H1 (cell line): ENCODE measurements at regions not wholly inside any gene's neighbourhood (a gene's known extent, or its start where the extent isn't known, plus 50 kb on each side); places are given as distances from the start of the nearest gene placed in this dataset.

Experiments
- CEBPB ChIP-seq: IDR thresholded peaks from 2 replicates; pipeline ENCODE4 v1.6.1; 2012; ENCODE audit warnings: low read depth, low read length
- EZH2 ChIP-seq: fragments of 200-600 bp; sonication (generic); IDR thresholded peaks from 2 replicates; pipeline ENCODE4 v1.7.1; 2012; ENCODE audit warnings: low read depth, mild to moderate bottlenecking, moderate library complexity, low read length, inconsistent platforms; ENCODE audit not compliant: severe bottlenecking
- POLR2A ChIP-seq, 2 experiments: IDR thresholded peaks; 1 replicate in 1 of 2; 2 replicates in 1 of 2; pipeline ENCODE4 v1.6.1; 2011; ENCODE audit warnings: low read depth in 2 of 2, low read length in 2 of 2, mild to moderate bottlenecking in 2 of 2; ENCODE audit errors: control extremely low read depth in 1 of 2
- POU5F1 ChIP-seq: IDR thresholded peaks from 2 replicates; pipeline ENCODE4 v1.6.1; 2011; ENCODE audit warnings: low read depth, mild to moderate bottlenecking, low read length, moderate library complexity
- RAD21 ChIP-seq, 2 experiments: IDR thresholded peaks in 1 of 2; conservative IDR thresholded peaks in 1 of 2; 2 replicates each; pipeline ENCODE4 v1.6.1; 2011; ENCODE audit warnings: low read depth in 2 of 2, low read length in 2 of 2, improper control_type of control experiment in 1 of 2, inconsistent platforms in 1 of 2, mild to moderate bottlenecking in 1 of 2, moderate library complexity in 1 of 2
- SP2 ChIP-seq: IDR thresholded peaks from 2 replicates; pipeline ENCODE4 v1.6.1; 2012; ENCODE audit warnings: mild to moderate bottlenecking, low read length, inconsistent platforms
- TCF12 ChIP-seq: IDR thresholded peaks from 2 replicates; pipeline ENCODE4 v1.6.1; 2011; ENCODE audit warnings: low read depth, mild to moderate bottlenecking, low read length
- YY1 ChIP-seq: IDR thresholded peaks from 2 replicates; pipeline ENCODE4 v1.6.1; 2011; ENCODE audit warnings: low read depth, mild to moderate bottlenecking, low read length
- ZNF274 ChIP-seq: IDR thresholded peaks from 2 replicates; pipeline ENCODE4 v1.7.0; 2012; ENCODE audit warnings: low read length, borderline replicate concordance; ENCODE audit errors: extremely low read depth
- TF ChIP-seq, protein P1 (sequence below), 3 experiments: IDR thresholded peaks; 1 replicate in 2 of 3; 2 replicates in 1 of 3; pipeline versions ENCODE4 v1.5.1 to v1.6.1; 2011; ENCODE audit warnings: low read length in 3 of 3, mild to moderate bottlenecking in 3 of 3, inconsistent platforms in 2 of 3, low read depth in 1 of 3, moderate library complexity in 1 of 3; ENCODE audit not compliant: insufficient read depth in 1 of 3; ENCODE audit errors: control extremely low read depth in 1 of 3
- TF ChIP-seq, protein P2 (sequence below): IDR thresholded peaks from 2 replicates; pipeline ENCODE4 v1.6.1; 2012; ENCODE audit warnings: low read length, inconsistent platforms
- TF ChIP-seq, protein P3 (sequence below): IDR thresholded peaks from 2 replicates; pipeline ENCODE4 v1.6.1; 2012; ENCODE audit warnings: inconsistent platforms

DNA sequence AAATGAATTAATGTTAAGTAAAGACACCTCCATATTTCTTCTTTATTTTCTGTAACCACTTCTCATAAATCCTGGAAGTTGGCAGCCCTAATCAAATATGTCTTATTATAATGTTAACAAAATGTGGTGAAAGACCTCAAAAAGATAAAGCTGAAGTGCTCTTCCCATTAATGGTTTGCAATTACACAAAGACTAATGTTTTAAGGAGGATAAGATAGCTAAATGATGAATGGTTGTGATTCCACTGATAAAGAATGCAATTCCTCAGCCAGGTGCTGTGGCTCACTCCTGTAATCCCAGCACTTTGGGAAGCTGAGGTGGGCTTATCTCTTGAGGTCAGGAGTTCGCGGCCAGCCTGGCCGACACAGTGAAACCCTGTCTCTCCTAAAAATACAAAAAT, 125.8 kb upstream of the SNX2 start:
- TF ChIP-seq EZH2 (no peak), POLR2A (IDR thresholded peaks at IDR 0.05; ENCODE audit: control extremely low read depth in 1 of 2, low read depth in 2 of 2, low read length in 2 of 2) (no peak), RAD21 (IDR thresholded peaks at IDR 0.05 in 1 of 2, conservative IDR thresholded peaks at IDR 0.05 in 1 of 2; ENCODE audit: low read depth in 2 of 2, low read length in 2 of 2) (no peak), POU5F1 (no peak), CEBPB (no peak), TCF12 (no peak), ZNF274 (no peak), SP2 (no peak), YY1 (no peak)
- TF ChIP-seq, protein P1, sequence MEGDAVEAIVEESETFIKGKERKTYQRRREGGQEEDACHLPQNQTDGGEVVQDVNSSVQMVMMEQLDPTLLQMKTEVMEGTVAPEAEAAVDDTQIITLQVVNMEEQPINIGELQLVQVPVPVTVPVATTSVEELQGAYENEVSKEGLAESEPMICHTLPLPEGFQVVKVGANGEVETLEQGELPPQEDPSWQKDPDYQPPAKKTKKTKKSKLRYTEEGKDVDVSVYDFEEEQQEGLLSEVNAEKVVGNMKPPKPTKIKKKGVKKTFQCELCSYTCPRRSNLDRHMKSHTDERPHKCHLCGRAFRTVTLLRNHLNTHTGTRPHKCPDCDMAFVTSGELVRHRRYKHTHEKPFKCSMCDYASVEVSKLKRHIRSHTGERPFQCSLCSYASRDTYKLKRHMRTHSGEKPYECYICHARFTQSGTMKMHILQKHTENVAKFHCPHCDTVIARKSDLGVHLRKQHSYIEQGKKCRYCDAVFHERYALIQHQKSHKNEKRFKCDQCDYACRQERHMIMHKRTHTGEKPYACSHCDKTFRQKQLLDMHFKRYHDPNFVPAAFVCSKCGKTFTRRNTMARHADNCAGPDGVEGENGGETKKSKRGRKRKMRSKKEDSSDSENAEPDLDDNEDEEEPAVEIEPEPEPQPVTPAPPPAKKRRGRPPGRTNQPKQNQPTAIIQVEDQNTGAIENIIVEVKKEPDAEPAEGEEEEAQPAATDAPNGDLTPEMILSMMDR (IDR thresholded peaks at IDR 0.05; ENCODE audit: control extremely low read depth in 1 of 3, insufficient read depth in 1 of 3, low read depth in 1 of 3, low read length in 3 of 3) = no peak
- TF ChIP-seq, protein P2, sequence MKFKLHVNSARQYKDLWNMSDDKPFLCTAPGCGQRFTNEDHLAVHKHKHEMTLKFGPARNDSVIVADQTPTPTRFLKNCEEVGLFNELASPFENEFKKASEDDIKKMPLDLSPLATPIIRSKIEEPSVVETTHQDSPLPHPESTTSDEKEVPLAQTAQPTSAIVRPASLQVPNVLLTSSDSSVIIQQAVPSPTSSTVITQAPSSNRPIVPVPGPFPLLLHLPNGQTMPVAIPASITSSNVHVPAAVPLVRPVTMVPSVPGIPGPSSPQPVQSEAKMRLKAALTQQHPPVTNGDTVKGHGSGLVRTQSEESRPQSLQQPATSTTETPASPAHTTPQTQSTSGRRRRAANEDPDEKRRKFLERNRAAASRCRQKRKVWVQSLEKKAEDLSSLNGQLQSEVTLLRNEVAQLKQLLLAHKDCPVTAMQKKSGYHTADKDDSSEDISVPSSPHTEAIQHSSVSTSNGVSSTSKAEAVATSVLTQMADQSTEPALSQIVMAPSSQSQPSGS = no peak
- TF ChIP-seq, protein P3, sequence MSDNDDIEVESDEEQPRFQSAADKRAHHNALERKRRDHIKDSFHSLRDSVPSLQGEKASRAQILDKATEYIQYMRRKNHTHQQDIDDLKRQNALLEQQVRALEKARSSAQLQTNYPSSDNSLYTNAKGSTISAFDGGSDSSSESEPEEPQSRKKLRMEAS = no peak
